Vagina (tissue), 2 donors: ENCODE measurements at regions not wholly inside any gene's neighbourhood (a gene's known extent, or its start where the extent isn't known, plus 50 kb on each side); places are given as distances from the start of the nearest gene placed in this dataset.

Source experiments
- POLR2A ChIP-seq, 2 donors: fragments of 450-650 bp; IDR thresholded peaks; one replicate each; pipeline ENCODE4 v1.6.1; 2017; ENCODE audit warnings: antibody characterized with exemption in 2 of 2, mild to moderate bottlenecking in 2 of 2, moderate library complexity in 2 of 2
- POLR2AphosphoS5 ChIP-seq, 2 donors: sonication (generic); formaldehyde crosslinking; IDR thresholded peaks; one replicate each; pipeline ENCODE4 v1.9.0; 2017; ENCODE audit warnings: antibody characterized with exemption in 2 of 2, mild to moderate bottlenecking in 2 of 2, low read depth in 1 of 2; ENCODE audit not compliant: insufficient read depth in 1 of 2
- TF ChIP-seq, protein P1 (sequence below), 3 experiments: fragments of 450-650 bp in 2 of 3; fragments of 200-600 bp in 1 of 3; sonication (generic) in 1 of 3; IDR thresholded peaks; one replicate each; pipeline ENCODE4 v1.5.1; 2017 to 2019; ENCODE audit warnings: antibody characterized with exemption in 3 of 3, mild to moderate bottlenecking in 2 of 3, moderate library complexity in 2 of 3

DNA sequence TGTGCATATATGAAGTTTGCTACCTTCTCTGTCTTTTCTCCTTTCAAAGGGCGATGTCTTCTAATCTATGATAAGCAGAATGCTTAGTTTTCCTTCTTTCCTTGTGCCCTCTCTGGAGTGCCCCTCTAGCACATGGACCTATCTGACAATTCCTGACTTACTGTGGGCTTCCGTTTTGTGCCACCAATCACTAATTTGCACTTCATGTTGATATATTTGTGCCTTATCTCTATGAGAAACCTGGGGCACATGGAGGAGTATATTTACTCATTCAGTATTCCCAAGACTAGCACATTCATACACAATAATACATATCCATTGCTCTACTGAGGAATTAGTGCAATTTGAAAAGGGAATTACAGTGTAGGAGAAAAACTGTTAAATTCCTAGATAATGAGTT, 197.7 kb downstream of the CTH start:
- TF ChIP-seq POLR2A (IDR thresholded peaks at IDR 0.05), result no peak
- TF ChIP-seq, protein P1, sequence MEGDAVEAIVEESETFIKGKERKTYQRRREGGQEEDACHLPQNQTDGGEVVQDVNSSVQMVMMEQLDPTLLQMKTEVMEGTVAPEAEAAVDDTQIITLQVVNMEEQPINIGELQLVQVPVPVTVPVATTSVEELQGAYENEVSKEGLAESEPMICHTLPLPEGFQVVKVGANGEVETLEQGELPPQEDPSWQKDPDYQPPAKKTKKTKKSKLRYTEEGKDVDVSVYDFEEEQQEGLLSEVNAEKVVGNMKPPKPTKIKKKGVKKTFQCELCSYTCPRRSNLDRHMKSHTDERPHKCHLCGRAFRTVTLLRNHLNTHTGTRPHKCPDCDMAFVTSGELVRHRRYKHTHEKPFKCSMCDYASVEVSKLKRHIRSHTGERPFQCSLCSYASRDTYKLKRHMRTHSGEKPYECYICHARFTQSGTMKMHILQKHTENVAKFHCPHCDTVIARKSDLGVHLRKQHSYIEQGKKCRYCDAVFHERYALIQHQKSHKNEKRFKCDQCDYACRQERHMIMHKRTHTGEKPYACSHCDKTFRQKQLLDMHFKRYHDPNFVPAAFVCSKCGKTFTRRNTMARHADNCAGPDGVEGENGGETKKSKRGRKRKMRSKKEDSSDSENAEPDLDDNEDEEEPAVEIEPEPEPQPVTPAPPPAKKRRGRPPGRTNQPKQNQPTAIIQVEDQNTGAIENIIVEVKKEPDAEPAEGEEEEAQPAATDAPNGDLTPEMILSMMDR (IDR thresholded peaks at IDR 0.05), result no peak
- no peak for TF ChIP-seq POLR2AphosphoS5 (IDR thresholded peaks at IDR 0.05; ENCODE audit: insufficient read depth in 1 of 2, low read depth in 1 of 2)
